ENCODE measurements at regions not wholly inside any gene's neighbourhood (a gene's known extent, or its start where the extent isn't known, plus 50 kb on each side); places are given as distances from the start of the nearest gene placed in this dataset.

DNA sequence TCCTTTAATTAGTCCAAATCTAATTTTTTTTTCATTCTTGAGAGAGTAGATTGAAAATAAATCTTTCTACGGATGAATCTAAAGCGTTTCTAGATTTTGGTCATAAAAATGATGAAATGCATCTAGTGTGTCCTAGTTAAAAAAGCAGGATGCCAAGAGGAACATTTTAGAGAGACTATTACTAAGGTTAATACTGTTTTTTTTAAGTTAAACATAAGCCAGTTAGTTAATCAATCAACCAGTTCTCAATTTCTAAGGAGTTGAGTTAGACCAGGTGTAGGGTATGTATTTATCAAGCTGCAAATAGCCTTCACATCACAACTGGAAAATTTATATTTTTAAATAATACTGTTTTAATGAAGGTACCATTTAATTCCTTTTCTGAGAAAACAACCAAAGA, 679.5 kb upstream of the IGFBP7 start:
- TF ChIP-seq CTCF (IDR thresholded peaks at IDR 0.05) (no peak), POLR2A (IDR thresholded peaks at IDR 0.05) (no peak), EP300 (IDR thresholded peaks at IDR 0.05) (no peak)
